ENCODE measurements at regions not wholly inside any gene's neighbourhood (a gene's known extent, or its start where the extent isn't known, plus 50 kb on each side); places are given as distances from the start of the nearest gene placed in this dataset.

- TF ChIP-seq, protein P1, sequence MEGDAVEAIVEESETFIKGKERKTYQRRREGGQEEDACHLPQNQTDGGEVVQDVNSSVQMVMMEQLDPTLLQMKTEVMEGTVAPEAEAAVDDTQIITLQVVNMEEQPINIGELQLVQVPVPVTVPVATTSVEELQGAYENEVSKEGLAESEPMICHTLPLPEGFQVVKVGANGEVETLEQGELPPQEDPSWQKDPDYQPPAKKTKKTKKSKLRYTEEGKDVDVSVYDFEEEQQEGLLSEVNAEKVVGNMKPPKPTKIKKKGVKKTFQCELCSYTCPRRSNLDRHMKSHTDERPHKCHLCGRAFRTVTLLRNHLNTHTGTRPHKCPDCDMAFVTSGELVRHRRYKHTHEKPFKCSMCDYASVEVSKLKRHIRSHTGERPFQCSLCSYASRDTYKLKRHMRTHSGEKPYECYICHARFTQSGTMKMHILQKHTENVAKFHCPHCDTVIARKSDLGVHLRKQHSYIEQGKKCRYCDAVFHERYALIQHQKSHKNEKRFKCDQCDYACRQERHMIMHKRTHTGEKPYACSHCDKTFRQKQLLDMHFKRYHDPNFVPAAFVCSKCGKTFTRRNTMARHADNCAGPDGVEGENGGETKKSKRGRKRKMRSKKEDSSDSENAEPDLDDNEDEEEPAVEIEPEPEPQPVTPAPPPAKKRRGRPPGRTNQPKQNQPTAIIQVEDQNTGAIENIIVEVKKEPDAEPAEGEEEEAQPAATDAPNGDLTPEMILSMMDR (IDR thresholded peaks at IDR 0.05; ENCODE audit: insufficient read depth, low read depth, low read length), result no peak
- no peak for DNase-seq (ENCODE audit: low read depth)
- H3K4me3 ChIP-seq (ENCODE audit: low read depth, low read length), result no peak overlapping the region
These were observed 58.6 kb downstream of the TMEM17 start for GRCh38 chr2:62447411-62447810.

GRCh38 chr2:62446491-62446890 lies 59.5 kb downstream of the TMEM17 start:
- no peak for DNase-seq (ENCODE audit: low read depth)
- TF ChIP-seq, protein P1 (IDR thresholded peaks at IDR 0.05; ENCODE audit: insufficient read depth, low read depth, low read length), result no peak
- no peak overlapping the region for H3K4me3 ChIP-seq (ENCODE audit: low read depth, low read length)

GRCh38 chr2:62443886-62444285 lies 62.1 kb downstream of the TMEM17 start:
- no peak overlapping the region for H3K4me3 ChIP-seq (ENCODE audit: low read depth, low read length)
- TF ChIP-seq, protein P1 (IDR thresholded peaks at IDR 0.05; ENCODE audit: insufficient read depth, low read depth, low read length), result no peak
- no peak for DNase-seq (ENCODE audit: low read depth)

GRCh38 chr2:62443471-62443870 lies 62.5 kb downstream of the TMEM17 start:
- TF ChIP-seq, protein P1 (IDR thresholded peaks at IDR 0.05; ENCODE audit: insufficient read depth, low read depth, low read length), result no peak
- DNase-seq (ENCODE audit: low read depth), result no peak
- H3K4me3 ChIP-seq (ENCODE audit: low read depth, low read length), result no peak overlapping the region

- no peak for DNase-seq (ENCODE audit: low read depth)
- TF ChIP-seq, protein P1 (IDR thresholded peaks at IDR 0.05; ENCODE audit: insufficient read depth, low read depth, low read length), result no peak
- H3K4me3 ChIP-seq (ENCODE audit: low read depth, low read length), result no peak overlapping the region
These were observed 64.2 kb downstream of the TMEM17 start for GRCh38 chr2:62441824-62442223.

DNA sequence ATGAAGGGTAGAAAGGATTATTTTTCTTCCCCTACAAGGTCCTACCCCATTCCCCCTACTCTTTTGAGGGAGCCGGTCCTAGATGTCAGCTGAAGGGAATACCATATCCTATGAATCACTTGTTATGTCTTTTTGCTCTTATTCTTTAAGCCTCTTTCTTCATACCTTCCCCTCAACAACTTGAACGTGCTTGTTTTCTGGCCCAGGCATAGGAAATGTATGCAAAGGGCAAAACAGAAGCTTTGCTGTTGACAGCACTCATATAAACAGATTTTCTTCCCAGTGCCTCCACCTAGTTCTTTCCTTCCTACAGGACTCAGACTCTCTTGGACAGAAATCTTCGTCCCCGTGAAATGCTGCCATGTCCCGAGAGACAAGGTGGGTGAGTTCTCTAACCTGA lies 64.6 kb downstream of the TMEM17 start:
- DNase-seq (ENCODE audit: low read depth), result no peak
- H3K4me3 ChIP-seq (ENCODE audit: low read depth, low read length), result no peak overlapping the region
- TF ChIP-seq, protein P1 (IDR thresholded peaks at IDR 0.05; ENCODE audit: insufficient read depth, low read depth, low read length), result no peak

DNA sequence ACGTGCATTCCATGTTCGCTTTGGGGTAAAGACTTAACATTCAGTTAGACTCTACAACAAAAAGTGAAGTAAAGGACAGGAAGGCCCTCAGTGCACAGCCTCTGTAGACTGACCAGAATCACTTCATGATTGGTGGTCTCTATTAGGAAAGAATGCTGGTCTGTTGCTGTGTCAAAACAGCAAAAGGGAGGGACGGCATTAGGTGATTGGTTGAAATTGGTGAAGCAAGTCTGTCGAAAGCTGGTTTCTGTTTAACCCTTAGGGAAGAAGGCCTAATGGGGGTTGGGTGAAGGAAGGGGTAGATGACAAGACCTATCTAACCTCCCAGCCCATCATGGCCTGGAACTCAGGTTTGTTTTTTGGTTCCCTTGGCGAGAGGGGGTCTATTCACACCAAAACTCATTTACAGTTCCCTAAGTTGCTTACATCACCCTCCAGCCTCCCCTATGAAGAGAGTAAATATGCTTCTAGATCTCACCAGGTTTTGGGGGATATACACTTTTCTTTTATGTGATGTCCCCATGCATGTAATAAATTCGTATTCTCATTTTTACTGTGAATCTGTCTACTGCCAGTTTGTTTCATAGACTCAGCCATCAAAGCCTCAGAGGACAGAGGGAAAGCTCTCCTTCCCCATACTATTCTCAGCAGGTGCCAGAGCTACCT lies 65.6 kb downstream of the TMEM17 start:
- DNase-seq (ENCODE audit: low read depth), result no peak
- TF ChIP-seq, protein P1 (IDR thresholded peaks at IDR 0.05; ENCODE audit: insufficient read depth, low read depth, low read length), result no peak
- H3K4me3 ChIP-seq (ENCODE audit: low read depth, low read length), result no peak overlapping the region

All from fibroblast of villous mesenchyme (primary cell).